Naive B cell (primary cell): ENCODE measurements at regions not wholly inside any gene's neighbourhood (a gene's known extent, or its start where the extent isn't known, plus 50 kb on each side); places are given as distances from the start of the nearest gene placed in this dataset.
A peak's percentile ranks its signal among the peaks of the same experiment; 100 is the strongest.
"Not testable (repeated sequence)": the region's sequence is repeated elsewhere in the genome, so short reads cannot be mapped to it uniquely, and the experiment has no call there.

ENCODE experiments used
- ATAC-seq, 2 donors: fragments of 150-1000 bp; cut with Tn5 transposase; 2 replicates each; pipeline ENCODE4 v1.10.0; 2021; ENCODE audit warnings: low read depth in 2 of 2, mild to moderate bottlenecking in 2 of 2, moderate library complexity in 2 of 2
- DNase-seq: peaks from one replicate; pipeline ENCODE4 v3.0.0; 2022
- H3K27ac Mint-ChIP-seq, 6 donors: one replicate each; pipeline ENCODE4 v1.8.0; 2020 to 2022; ENCODE audit warnings: mild to moderate bottlenecking in 6 of 6, mixed read lengths in 6 of 6, moderate library complexity in 5 of 6, inconsistent platforms in 2 of 6
- H3K27me3 Mint-ChIP-seq, 3 donors: one replicate each; pipeline ENCODE4 v1.8.0; 2021 to 2022; ENCODE audit warnings: mixed read lengths in 3 of 3, mild to moderate bottlenecking in 1 of 3
- H3K36me3 Mint-ChIP-seq, 2 donors: one replicate each; pipeline ENCODE4 v1.8.0; 2020 to 2022; ENCODE audit warnings: mixed read lengths in 2 of 2, inconsistent platforms in 1 of 2, mild to moderate bottlenecking in 1 of 2
- H3K4me1 Mint-ChIP-seq, 3 donors: one replicate each; pipeline ENCODE4 v1.8.0; 2020 to 2022; ENCODE audit warnings: mixed read lengths in 3 of 3, inconsistent platforms in 1 of 3, mild to moderate bottlenecking in 1 of 3, moderate library complexity in 1 of 3
- H3K4me3 Mint-ChIP-seq, 8 donors: one replicate each; pipeline ENCODE4 v1.8.0; 2020 to 2022; ENCODE audit warnings: mild to moderate bottlenecking in 8 of 8, mixed read lengths in 8 of 8, moderate library complexity in 8 of 8, inconsistent platforms in 2 of 8
- H3K9me3 Mint-ChIP-seq, 7 donors: one replicate each; pipeline ENCODE4 v1.8.0; 2020 to 2022; ENCODE audit warnings: mixed read lengths in 7 of 7, mild to moderate bottlenecking in 5 of 7, inconsistent platforms in 2 of 7, moderate library complexity in 1 of 7

DNA sequence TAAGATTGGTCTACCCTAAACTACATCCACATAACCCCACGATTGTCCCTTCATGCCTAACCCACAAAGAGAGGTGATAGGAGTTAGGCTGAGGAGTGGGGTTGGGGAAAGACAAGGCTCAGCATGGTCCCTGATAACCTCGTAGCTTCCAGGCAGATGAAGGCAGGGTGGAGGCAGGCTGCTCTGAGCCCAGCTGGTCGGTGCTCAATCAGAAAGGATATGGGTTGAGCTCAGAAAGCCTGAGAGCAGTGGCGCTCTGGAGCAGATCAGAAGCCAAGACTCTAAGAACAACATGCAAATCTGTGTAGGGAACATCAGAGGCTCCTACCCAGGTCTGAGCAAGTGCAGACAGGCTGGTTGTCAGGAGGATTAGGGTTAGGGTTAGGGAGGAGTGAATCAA is 353.0 kb downstream of the GOLGA6L6 start:
- H3K9me3 Mint-ChIP-seq: peaks cover 0 to 18% (median 10%) of the 10 kb centered on the region in 7 donors
- not testable (repeated sequence) for H3K27ac Mint-ChIP-seq, H3K27me3 Mint-ChIP-seq, H3K4me1 Mint-ChIP-seq, DNase-seq, H3K4me3 Mint-ChIP-seq, H3K36me3 Mint-ChIP-seq, ATAC-seq

DNA sequence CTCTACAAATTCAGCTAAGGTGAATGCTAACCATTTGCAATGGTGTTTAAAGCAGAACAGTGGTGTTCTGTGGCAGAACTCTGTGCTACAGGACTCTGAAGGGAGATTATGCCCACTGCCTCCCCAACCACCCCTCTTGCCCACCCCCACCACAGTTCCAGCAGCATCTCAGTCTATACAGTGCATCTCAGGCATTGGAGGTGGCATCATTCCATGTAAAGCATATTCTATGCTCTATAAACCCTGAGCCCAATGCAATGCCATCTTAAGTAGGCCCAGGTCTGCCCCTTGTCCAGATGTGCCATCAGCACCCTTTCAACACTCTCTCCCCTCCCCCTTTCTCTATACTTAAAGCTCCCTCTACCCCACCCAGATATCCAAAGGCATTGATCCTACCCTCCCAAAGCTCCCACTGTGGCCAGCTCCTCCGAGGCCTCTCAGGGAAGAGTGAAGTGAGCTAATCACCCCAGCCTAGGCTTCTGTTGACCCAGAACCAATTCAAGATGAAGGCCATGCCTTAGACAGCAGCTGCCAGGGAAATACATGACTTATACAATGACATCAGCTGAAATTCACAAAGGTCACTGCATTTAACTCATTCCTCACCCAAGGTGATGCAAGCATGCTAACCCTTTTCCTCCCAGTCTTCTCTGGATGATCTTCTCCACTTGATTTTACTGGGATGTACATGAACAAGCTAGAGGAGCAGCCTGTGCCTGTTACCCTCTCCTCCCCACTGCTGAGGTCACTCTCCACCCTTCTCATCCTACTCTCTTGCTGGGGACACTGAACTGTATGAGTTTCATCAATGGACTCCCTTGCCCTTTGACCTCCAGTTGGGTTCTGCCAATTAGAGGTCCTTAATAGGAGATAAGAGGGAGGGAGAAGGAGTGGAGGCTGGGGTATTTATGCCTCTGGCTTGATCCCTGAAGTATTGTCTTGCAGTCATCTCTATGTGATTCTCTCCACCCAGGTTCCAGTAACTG is 353.9 kb downstream of the GOLGA6L6 start:
- not testable (repeated sequence) for H3K27ac Mint-ChIP-seq, DNase-seq, H3K36me3 Mint-ChIP-seq, H3K4me1 Mint-ChIP-seq, H3K4me3 Mint-ChIP-seq, H3K27me3 Mint-ChIP-seq, ATAC-seq
- peaks cover 0 to 18% (median 10%) of the 10 kb centered on the region in 7 donors for H3K9me3 Mint-ChIP-seq

DNA sequence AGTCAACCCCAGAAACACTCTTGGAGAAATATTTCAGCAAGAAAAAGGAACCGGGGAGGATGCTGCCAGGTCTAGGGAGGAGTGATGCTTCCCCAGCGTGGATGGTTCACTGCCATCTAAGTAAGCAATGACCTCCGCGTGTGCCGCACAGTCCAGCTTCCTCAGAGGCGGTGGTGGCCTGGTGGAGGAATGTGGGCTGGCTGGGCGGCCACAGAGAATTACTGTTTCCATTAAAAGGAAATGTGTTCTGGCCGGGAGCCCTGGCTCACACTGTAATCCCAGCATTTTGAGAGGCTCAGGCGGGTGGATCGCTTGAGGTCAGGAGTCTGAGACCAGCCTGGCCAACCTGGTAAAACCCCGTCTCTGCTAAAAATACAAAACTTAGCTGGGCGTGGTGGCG is 356.7 kb downstream of the GOLGA6L6 start:
- H3K9me3 Mint-ChIP-seq, H3K27ac Mint-ChIP-seq, H3K4me1 Mint-ChIP-seq, H3K27me3 Mint-ChIP-seq, H3K4me3 Mint-ChIP-seq, H3K36me3 Mint-ChIP-seq, DNase-seq, ATAC-seq: not testable (repeated sequence)

DNA sequence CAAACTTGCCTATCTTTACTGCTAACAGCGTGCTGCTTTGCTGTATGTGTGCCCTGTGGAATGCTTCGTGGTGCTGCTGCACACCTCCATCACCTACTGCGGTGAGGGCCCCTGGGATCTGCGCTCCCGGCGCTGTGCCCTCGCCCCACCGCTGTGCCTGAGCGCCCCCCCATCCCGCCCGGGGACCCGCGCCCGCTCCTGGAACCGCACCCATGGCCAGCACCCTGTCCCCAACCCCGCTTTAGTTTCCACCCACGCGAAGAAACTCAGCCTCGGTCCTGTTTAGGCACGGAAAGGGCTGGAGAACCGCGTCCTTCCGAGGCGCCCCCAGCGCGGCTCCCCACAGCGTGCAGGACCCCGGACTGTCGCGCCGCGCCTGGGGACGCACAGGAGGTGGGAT is 373.4 kb downstream of the GOLGA6L6 start:
- not testable (repeated sequence) for H3K4me1 Mint-ChIP-seq, H3K9me3 Mint-ChIP-seq, H3K4me3 Mint-ChIP-seq, DNase-seq, H3K27ac Mint-ChIP-seq, ATAC-seq, H3K27me3 Mint-ChIP-seq, H3K36me3 Mint-ChIP-seq

DNA sequence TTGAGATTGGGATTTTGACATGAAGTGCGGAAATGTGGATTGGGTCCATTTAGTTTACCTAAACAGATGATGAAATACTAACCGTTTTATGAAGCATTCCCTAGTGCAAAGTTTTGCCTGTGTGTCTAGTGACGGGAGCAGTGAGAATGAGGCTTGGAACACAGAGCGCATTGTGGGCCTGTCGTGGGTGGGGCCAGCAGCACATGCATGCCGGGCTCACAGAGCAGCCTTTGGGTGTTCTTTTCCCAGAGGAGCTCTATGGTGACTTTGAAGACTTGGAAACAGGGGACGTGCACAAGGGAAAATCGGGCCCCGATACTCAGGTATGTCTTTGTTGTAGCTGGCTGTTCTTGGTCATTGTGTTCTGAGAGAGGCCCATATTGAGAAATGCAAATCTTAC is 388.1 kb downstream of the GOLGA6L6 start:
- not testable (repeated sequence) for H3K4me3 Mint-ChIP-seq, ATAC-seq, H3K27me3 Mint-ChIP-seq, H3K27ac Mint-ChIP-seq, DNase-seq, H3K36me3 Mint-ChIP-seq, H3K9me3 Mint-ChIP-seq, H3K4me1 Mint-ChIP-seq

DNA sequence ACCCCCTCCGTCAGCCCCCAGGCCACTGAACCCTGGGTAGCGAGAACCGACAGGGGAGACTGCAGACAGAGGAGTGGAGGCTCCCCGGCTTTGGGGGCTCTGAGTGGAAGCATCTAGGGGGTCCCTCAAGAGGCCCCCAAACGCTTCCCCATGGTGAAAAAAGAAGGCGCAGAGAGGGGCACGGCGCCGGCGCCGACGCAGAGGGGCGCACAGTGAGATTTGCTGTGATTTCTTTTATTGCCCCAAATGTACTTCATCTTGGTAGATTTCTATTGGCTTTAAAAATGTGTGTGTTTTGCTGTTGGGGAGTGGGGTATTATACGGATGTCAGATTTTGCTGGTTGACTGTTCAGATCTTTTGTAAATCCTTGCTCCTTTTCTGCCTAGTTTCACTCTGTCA is 392.9 kb downstream of the GOLGA6L6 start:
- not testable (repeated sequence) for H3K4me1 Mint-ChIP-seq, H3K4me3 Mint-ChIP-seq, H3K9me3 Mint-ChIP-seq, DNase-seq, H3K27me3 Mint-ChIP-seq, H3K27ac Mint-ChIP-seq, ATAC-seq, H3K36me3 Mint-ChIP-seq

DNA sequence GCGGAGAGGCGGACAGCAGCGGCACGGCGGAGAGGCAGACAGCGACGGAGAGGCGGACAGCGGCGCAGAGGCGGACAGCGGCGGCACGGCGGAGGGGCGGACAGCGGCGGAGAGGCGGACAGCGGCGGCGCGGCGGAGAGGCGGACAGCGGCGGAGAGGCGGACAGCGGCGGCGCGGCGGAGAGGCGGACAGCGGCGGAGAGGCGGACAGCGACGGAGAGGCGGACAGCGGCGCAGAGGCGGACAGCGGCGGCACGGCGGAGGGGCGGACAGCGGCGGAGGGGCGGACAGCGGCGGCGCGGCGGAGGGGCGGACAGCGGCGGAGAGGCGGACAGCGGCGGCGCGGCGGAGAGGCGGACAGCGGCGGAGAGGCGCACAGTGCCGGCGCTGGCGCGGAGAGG is 393.6 kb downstream of the GOLGA6L6 start:
- H3K27me3 Mint-ChIP-seq, H3K9me3 Mint-ChIP-seq, H3K36me3 Mint-ChIP-seq, H3K4me1 Mint-ChIP-seq, ATAC-seq, DNase-seq, H3K27ac Mint-ChIP-seq, H3K4me3 Mint-ChIP-seq: not testable (repeated sequence)

GRCh38 chr15:20144333-20145036 is 397.1 kb downstream of the GOLGA6L6 start:
- H3K4me1 Mint-ChIP-seq, H3K27me3 Mint-ChIP-seq, H3K27ac Mint-ChIP-seq, DNase-seq, H3K4me3 Mint-ChIP-seq, H3K36me3 Mint-ChIP-seq, H3K9me3 Mint-ChIP-seq, ATAC-seq: not testable (repeated sequence)

- H3K27ac Mint-ChIP-seq, DNase-seq, H3K36me3 Mint-ChIP-seq, H3K27me3 Mint-ChIP-seq, ATAC-seq, H3K4me3 Mint-ChIP-seq, H3K9me3 Mint-ChIP-seq, H3K4me1 Mint-ChIP-seq: not testable (repeated sequence)
These were observed 398.7 kb downstream of the GOLGA6L6 start for GRCh38 chr15:20142906-20143305.

- H3K27ac Mint-ChIP-seq, H3K4me1 Mint-ChIP-seq, H3K4me3 Mint-ChIP-seq, H3K36me3 Mint-ChIP-seq, H3K9me3 Mint-ChIP-seq, ATAC-seq, DNase-seq, H3K27me3 Mint-ChIP-seq: not testable (repeated sequence)
These were observed 399.2 kb downstream of the GOLGA6L6 start for GRCh38 chr15:20142410-20142809.

DNA sequence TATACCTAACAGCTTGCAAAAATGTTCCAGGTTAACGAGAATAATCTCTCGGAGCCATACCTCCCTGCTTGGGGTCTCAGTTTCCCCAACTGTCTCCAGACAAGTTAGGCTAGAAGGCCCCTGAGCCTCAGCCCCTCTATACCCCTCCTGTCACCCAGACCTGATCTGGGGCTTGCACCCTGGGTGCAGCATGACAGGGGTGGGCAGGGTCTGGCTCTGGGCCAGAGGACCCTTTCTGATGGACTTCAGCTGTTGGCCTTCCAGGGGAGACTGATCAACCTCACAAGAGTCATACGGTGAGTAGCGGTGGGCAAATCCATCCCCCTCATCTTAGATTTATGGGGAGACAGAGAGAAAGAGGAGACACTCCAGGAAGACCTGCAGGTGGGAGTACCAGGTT is 416.9 kb downstream of the GOLGA6L6 start:
- H3K4me3 Mint-ChIP-seq, H3K27ac Mint-ChIP-seq, H3K9me3 Mint-ChIP-seq, H3K36me3 Mint-ChIP-seq, H3K27me3 Mint-ChIP-seq, H3K4me1 Mint-ChIP-seq, ATAC-seq, DNase-seq: not testable (repeated sequence)

DNA sequence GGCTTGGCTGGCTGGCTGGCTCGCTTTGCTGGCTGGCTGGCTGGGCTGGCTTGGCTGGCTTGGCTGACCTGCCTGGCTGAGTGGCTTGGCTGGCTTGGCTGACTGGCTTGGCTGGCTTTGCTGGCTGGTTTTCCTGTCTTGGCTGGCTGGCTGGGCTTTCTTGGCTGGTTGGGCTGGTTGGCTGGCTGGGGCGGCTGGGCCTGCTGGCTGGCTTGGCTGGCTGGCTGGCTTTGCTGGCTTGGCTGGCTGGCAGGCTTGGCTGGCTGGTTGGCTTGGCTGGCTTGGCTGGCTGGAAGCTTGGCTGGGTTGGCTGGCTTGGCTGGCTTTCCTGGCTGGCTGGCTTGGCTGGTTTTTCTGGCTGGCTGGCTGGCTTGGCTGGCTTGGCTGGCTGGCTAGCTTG is 435.6 kb downstream of the GOLGA6L6 start:
- no peak for DNase-seq

GRCh38 chr15:20105011-20105990 is 436.3 kb downstream of the GOLGA6L6 start:
- H3K27me3 Mint-ChIP-seq, H3K4me1 Mint-ChIP-seq, H3K27ac Mint-ChIP-seq, DNase-seq, H3K4me3 Mint-ChIP-seq, H3K36me3 Mint-ChIP-seq, ATAC-seq, H3K9me3 Mint-ChIP-seq: not testable (repeated sequence)

More for the DNA sequence above, 435.6 kb downstream of the GOLGA6L6 start:
- Mint-ChIP-seq H3K27me3 (no peaks in the 10 kb centered on the region), H3K27ac (peak overlapping the region in 1 of 6 donors; percentile 65), H3K36me3 (no peaks in the 10 kb centered on the region), H3K4me3 (no peak overlapping the region), H3K4me1 (no peaks in the 10 kb centered on the region), H3K9me3 (no peaks in the 10 kb centered on the region)
- no peak for ATAC-seq
